HK-2 (cell line): ENCODE measurements at regions not wholly inside any gene's neighbourhood (a gene's known extent, or its start where the extent isn't known, plus 50 kb on each side); places are given as distances from the start of the nearest gene placed in this dataset.

Experiments
- DNase-seq: peaks from one replicate; pipeline ENCODE4 v3.0.0-alpha.2; 2018; ENCODE audit not compliant: unreplicated experiment

GRCh38 chr3:34183114-34183513 is 384.7 kb downstream of the PDCD6IP start:
- DNase-seq = no peak

- DNase-seq = no peak
These were observed 385.3 kb downstream of the PDCD6IP start for GRCh38 chr3:34183611-34184340.

GRCh38 chr3:34185301-34185700 is 386.9 kb downstream of the PDCD6IP start:
- no peak for DNase-seq

- DNase-seq = no peak
These were observed 390.7 kb downstream of the PDCD6IP start for GRCh38 chr3:34189133-34189532.

- DNase-seq = no peak
These were observed 398.5 kb downstream of the PDCD6IP start for GRCh38 chr3:34196914-34197313.

- no peak for DNase-seq
These were observed 399.9 kb downstream of the PDCD6IP start for GRCh38 chr3:34198309-34198708.

GRCh38 chr3:34200576-34200975 is 402.1 kb downstream of the PDCD6IP start:
- no peak for DNase-seq

GRCh38 chr3:34202975-34203374 is 404.5 kb downstream of the PDCD6IP start:
- no peak for DNase-seq

- DNase-seq = no peak
These were observed 405.0 kb downstream of the PDCD6IP start for GRCh38 chr3:34203386-34203785.

GRCh38 chr3:34207002-34207401 is 408.6 kb downstream of the PDCD6IP start:
- no peak for DNase-seq

- DNase-seq = no peak
These were observed 409.4 kb downstream of the PDCD6IP start for GRCh38 chr3:34207806-34208205.

GRCh38 chr3:34212175-34212574 is 413.7 kb downstream of the PDCD6IP start:
- no peak for DNase-seq

- no peak for DNase-seq
These were observed 414.2 kb downstream of the PDCD6IP start for GRCh38 chr3:34212656-34213055.

- no peak for DNase-seq
These were observed 415.0 kb downstream of the PDCD6IP start for GRCh38 chr3:34213478-34213877.

- DNase-seq = no peak
These were observed 418.4 kb downstream of the PDCD6IP start for GRCh38 chr3:34216711-34217335.

- DNase-seq = no peak
These were observed 420.4 kb downstream of the PDCD6IP start for GRCh38 chr3:34218706-34219385.

GRCh38 chr3:34219556-34219955 is 421.1 kb downstream of the PDCD6IP start:
- DNase-seq = no peak

- no peak for DNase-seq
These were observed 427.5 kb downstream of the PDCD6IP start for GRCh38 chr3:34225821-34226366.

- DNase-seq = no peak
These were observed 431.4 kb downstream of the PDCD6IP start for GRCh38 chr3:34229876-34230275.

GRCh38 chr3:34235096-34235495 is 436.7 kb downstream of the PDCD6IP start:
- DNase-seq = no peak

- DNase-seq = no peak
These were observed 439.5 kb downstream of the PDCD6IP start for GRCh38 chr3:34237946-34238345.

- no peak for DNase-seq
These were observed 440.0 kb downstream of the PDCD6IP start for GRCh38 chr3:34238407-34238806.

- DNase-seq = no peak
These were observed 440.9 kb downstream of the PDCD6IP start for GRCh38 chr3:34239287-34239686.
